Stimulated activated CD4-positive, alpha-beta T cell treated with anti-CD3 and anti-CD28 coated beads, Interleukin-15, amount 100 ng/mL, for 24 hours (primary cell): ENCODE measurements at regions not wholly inside any gene's neighbourhood (a gene's known extent, or its start where the extent isn't known, plus 50 kb on each side); places are given as distances from the start of the nearest gene placed in this dataset.
A peak's percentile ranks its signal among the peaks of the same experiment; 100 is the strongest.
"Not testable (repeated sequence)": the region's sequence is repeated elsewhere in the genome, so short reads cannot be mapped to it uniquely, and the experiment has no call there.

Experiments used
- DNase-seq: peaks from one replicate; pipeline ENCODE4 v3.0.0-alpha.2; 2020

GRCh38 chr3:173342679-173343078 lies 54.9 kb upstream of the NLGN1 start:
- DNase-seq: no peak

- no peak for DNase-seq
These were observed 56.9 kb upstream of the NLGN1 start for GRCh38 chr3:173340626-173341025.

- no peak for DNase-seq
These were observed 61.3 kb upstream of the NLGN1 start for GRCh38 chr3:173336261-173336660.

DNA sequence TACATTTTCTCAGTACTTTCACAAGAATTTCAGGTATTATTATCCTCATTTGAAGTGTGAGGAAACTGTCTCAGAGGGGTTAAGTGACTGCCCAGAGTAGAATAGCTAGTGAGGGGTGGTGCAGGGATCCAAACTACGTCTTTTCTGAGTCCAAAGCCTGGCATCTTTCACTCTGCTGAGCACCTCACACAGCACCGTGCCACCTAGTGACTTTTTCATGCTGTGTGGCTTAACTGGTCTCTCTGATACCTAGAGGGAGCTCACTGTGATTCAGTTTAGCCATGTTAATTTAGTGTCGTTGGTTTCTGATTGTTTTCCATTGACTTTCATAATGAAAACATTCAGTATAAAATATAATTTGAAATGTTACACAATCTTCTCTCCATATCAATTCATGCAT lies 91.4 kb upstream of the NLGN1 start:
- DNase-seq: no peak

DNA sequence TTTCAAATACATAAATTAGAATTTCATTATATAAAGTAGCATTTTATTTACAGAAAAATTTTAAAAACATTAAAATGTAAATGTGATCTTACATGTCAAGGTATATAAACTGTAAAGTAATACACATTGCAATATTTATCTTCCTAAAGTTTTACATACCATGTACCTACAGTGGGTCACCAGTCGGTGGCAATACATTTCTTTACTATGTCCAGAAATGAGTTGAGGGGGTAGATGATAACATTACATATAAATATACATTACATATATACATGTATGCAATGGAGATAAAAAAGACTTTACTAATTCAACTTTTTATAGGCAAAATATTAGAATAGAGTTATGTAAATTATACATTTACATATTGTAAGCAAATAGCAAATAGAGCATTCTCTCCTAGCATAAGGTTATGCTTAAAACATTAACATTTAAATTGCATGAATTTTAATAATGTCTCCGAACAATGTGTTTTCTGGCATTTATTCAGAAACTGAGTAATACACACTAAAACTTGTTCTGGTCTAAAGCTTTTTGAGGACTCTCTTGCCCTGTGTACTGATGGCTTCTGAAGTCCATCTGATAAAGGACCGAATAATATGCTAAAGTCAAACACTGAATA lies 93.3 kb upstream of the NLGN1 start:
- DNase-seq: no peak

- no peak for DNase-seq
These were observed 95.9 kb upstream of the NLGN1 start for GRCh38 chr3:173301647-173302046.

- DNase-seq: no peak
These were observed 108.5 kb upstream of the NLGN1 start for GRCh38 chr3:173289072-173289471.

DNA sequence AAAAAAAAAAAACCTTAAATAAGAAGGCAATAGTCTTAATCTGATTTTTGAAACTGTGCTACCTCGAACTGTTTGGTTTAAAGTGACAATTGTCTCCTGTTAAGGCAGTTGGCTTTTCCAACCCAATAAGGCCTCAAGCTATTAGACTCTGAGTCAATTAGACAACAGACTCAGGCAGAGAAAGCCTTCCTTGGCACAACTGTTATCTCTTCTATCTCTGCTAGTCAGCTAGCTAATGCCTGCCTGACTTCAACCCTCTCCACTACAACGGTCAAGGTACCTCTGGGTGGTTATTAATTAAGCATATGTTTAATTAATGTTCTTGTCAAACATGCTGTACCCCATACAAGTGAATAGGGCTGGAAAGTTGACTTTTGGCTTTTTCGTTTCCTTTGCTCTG lies 110.2 kb upstream of the NLGN1 start:
- no peak for DNase-seq

GRCh38 chr3:173286507-173286906 lies 111.0 kb upstream of the NLGN1 start:
- not testable (repeated sequence) for DNase-seq

- no peak for DNase-seq
These were observed 113.2 kb upstream of the NLGN1 start for GRCh38 chr3:173284301-173284700.

DNA sequence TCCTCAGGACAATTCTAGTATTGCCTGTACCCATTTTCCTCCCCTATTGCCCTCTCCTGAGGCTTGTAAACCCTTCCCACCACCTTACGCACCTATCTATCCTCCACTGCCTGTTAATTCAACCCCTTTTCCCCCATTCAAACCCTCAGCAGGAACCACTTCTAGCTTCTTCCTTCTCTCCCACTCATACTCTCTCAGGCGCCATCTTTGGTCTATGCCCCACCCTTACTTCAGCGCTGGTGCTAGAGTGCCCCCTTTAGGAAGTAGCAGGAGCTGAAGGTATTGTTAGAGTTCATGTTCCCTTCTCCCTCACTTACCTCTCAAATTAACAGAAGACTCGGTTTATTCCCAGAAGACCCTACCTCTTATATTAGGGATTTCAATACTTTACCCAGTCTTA lies 121.8 kb upstream of the NLGN1 start:
- DNase-seq: peak; percentile 3

DNA sequence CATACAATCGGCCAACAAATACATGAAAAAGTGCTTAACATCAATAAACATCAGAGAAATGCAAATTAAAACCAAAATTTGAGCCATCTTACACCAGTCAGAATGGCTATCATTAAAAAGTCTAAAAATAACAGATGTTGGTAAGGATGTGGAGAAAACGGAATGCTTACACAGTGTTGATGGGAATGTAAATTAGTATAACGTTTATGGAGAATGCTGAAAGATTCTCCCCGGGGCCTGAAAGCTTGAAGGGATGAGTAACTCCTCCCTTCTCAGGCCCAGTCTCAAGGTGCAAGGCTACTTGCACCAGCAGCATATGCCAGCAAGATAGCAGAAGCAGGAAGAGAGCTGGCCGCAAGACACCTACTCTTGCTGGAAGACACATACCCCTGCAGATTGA lies 123.7 kb upstream of the NLGN1 start:
- no peak for DNase-seq

DNA sequence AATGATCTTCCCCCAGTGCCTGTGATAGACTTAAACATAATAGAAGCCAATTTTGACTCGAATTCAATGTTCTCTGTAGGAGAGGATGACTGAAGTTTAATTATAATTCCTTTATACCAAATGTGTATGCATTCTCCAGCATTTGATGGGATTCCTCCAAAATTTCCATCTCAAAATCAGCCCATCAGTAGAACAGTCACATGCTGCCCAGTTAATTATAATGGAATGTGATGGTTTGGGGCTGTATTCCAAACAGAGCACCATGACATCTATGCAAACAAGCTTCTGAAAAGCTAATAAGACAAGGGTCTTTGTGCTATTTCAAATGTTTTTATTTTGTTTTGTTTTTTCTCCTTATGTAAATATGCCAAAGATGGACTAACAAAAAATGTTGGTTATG lies 127.7 kb upstream of the SPATA16 start:
- DNase-seq: no peak

GRCh38 chr3:173267716-173268115 lies 126.7 kb upstream of the SPATA16 start:
- DNase-seq: no peak

DNA sequence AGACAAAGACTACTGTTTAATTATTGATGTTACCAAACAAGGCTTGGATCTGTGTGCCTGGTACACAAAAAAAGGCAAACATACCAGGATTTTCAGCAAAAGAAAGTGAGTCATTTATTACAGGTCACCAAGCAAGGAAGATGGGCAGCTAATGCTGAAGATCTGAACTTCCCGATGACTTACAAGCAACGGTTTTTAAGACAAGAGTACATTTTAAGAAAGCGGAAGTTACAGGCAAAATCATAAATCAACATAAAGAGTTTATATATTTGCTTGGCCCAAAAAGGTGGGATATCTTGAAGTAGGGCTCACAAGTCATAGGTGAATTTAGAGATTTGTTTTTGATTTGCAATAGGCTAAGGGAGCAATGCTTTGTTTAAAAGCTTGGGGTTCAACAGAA lies 125.4 kb upstream of the SPATA16 start:
- no peak for DNase-seq

DNA sequence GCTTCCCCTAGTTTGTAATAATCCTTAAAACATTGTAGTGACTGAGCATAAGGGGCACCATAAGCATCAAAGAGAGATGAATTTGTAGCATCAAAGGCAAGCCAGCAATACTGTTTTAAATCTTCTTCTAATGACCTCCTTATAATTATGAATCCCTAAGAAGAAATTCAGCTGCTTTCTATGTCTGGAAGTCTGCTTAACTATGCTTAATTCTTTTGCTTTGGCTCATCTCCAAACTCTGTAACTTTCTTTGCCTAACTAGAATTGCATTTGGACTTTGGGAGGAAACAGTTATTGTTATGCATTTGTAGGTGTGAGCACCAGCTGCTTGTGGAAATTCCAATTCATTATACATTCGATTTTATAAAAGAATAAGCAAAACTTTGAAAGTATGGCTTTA lies 117.7 kb upstream of the SPATA16 start:
- DNase-seq: no peak

GRCh38 chr3:173257797-173258196 lies 116.8 kb upstream of the SPATA16 start:
- DNase-seq: no peak

- DNase-seq: no peak
These were observed 114.5 kb upstream of the SPATA16 start for GRCh38 chr3:173255555-173255954.

DNA sequence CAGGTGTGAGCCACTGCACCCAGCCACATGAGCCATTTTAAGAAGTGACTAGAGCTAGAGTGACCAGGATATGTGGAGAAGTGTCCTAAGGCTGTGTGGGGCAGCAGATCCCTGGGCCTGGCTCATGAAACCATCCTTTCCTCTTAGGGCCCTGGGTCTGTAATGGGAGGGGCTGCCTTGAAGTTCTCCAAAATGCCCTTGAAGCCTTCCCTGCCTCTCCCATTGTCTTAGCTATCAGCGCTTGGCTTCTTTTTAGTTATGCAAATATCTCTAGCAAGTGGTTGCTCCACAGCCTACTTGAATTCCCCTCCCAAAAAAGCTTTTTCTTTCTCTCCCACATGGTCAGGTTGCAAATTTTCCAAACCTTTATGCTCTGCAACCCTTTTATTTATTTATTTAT lies 112.4 kb upstream of the SPATA16 start:
- DNase-seq: no peak

DNA sequence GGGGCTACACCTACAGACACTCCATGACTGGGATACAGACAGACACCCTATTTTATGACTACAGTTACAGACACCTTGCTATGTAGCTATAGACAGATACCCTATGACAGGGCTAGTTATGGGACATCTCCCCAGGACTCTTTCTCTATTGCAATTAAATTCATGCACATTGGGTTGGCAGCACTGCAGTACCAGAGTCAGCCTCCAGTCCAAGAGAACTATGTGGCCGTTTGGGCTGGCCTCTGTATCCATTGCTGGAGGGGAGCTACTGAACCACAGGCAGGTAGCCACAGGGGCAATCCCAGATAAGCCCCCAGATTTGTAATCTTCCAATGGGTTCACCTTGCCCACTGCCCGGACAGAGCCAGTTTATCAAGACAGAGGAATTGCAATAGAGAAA lies 108.4 kb upstream of the SPATA16 start:
- DNase-seq: no peak

DNA sequence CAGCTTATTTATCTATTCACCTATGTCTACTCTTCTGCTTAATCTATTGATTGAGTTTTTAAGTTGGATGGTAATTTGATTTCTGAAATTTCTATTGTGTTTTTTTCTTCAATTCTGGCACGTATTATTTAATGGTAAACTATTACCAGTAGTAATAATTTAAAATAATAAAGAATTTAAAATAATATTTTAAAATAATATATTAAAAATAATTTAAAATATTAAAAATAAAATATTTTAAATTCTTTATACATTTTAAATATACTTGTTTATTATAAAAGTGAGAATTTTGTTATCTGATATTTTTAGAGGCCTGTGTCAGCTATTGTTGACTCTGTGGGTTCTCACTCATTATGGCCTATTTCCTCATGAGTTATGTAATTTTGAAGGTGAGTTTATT lies 100.7 kb upstream of the SPATA16 start:
- no peak for DNase-seq

DNA sequence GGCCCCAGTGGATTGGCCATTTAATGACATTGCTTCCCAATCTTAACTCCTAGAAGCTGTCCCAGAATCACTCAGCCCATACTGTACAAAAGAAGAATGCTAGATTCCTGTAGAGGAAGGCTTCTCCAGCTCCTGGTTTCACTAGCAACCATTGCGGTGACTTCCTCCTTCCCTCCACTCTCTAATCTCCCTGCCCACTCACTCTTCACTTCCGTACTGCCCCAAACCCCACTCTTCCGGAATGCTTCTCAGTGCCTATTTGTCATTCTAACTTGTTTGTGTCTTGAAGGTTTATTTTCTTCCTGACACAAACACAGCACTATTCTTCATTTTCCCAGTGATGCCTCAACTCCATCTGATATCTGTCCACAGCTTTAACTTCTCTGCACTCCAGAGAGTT lies 97.1 kb upstream of the SPATA16 start:
- no peak for DNase-seq

GRCh38 chr3:173225351-173225750 lies 84.3 kb upstream of the SPATA16 start:
- DNase-seq: no peak

DNA sequence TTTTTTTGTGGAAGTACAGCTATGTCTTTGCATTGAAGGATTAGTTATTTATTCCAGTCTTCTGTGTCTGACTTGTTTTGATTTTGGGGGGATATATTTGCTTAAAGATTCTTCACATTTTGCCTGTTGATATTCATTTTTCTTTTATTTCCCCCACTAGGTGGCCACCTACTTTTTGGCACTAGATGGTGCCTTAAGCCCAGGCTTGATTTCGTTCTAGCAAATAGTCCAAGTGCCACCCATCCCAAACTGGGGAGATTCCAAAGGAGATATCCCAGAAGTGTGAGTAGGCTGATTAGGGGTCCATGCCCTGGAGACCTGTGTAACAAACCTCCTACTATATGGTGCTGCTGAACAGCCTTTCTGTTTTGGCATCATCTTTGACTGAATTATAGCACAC lies 80.0 kb upstream of the SPATA16 start:
- DNase-seq: no peak

GRCh38 chr3:173217127-173217526 lies 76.1 kb upstream of the SPATA16 start:
- DNase-seq: no peak

GRCh38 chr3:173216063-173216462 lies 75.0 kb upstream of the SPATA16 start:
- no peak for DNase-seq
